Right lung (tissue), 2 donors: ENCODE measurements at regions not wholly inside any gene's neighbourhood (a gene's known extent, or its start where the extent isn't known, plus 50 kb on each side); places are given as distances from the start of the nearest gene placed in this dataset.

Source experiments
- DNase-seq, 2 donors: peaks; one replicate each; pipeline ENCODE4 v3.0.0-alpha.2; 2013

- DNase-seq = no peak
Measured at GRCh38 chr5:130251931-130252330, 347.7 kb downstream of the CHSY3 start.

- DNase-seq = no peak
Measured at GRCh38 chr5:130243641-130244040, 339.4 kb downstream of the CHSY3 start.

GRCh38 chr5:130237721-130238120, 333.5 kb downstream of the CHSY3 start:
- no peak for DNase-seq
